ENCODE measurements at regions not wholly inside any gene's neighbourhood (a gene's known extent, or its start where the extent isn't known, plus 50 kb on each side); places are given as distances from the start of the nearest gene placed in this dataset.

DNA sequence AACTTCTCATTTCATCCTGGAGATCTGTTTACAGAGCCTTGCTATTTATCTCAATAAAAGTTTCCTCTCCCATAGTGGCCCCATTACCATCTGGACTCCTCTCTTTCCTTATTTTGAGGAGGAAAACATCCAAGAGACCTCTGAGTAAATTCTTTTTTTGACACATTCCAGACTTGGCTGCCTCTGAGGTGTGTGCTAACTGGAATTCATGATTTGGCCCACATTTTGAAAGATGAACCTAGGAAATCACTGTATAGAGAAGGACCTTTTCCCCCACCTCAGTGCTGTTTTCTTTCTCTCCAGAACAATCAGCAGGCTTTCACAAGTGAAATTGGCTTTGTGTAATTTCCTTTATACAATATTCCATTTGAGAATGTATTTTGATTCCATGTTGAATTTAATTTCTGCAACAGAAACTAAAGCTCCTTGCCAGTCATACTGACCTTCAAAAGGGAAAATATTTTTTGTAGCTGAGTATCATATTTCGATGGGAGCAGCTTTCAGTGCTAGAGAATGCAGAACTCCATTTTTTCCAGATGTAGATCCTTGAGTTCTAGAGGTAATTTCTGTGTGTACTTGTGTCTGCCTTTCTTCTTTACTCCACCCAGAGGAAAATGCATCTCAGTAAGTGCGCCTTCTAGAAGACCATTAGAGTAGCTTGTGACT lies 244.9 kb upstream of the RGS6 start:
- TF ChIP-seq, protein P1, sequence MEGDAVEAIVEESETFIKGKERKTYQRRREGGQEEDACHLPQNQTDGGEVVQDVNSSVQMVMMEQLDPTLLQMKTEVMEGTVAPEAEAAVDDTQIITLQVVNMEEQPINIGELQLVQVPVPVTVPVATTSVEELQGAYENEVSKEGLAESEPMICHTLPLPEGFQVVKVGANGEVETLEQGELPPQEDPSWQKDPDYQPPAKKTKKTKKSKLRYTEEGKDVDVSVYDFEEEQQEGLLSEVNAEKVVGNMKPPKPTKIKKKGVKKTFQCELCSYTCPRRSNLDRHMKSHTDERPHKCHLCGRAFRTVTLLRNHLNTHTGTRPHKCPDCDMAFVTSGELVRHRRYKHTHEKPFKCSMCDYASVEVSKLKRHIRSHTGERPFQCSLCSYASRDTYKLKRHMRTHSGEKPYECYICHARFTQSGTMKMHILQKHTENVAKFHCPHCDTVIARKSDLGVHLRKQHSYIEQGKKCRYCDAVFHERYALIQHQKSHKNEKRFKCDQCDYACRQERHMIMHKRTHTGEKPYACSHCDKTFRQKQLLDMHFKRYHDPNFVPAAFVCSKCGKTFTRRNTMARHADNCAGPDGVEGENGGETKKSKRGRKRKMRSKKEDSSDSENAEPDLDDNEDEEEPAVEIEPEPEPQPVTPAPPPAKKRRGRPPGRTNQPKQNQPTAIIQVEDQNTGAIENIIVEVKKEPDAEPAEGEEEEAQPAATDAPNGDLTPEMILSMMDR (IDR thresholded peaks at IDR 0.05): no peak
- TF ChIP-seq POLR2A (IDR thresholded peaks at IDR 0.05): no peak
